Spleen (tissue), 11 donors: ENCODE measurements at regions not wholly inside any gene's neighbourhood (a gene's known extent, or its start where the extent isn't known, plus 50 kb on each side); places are given as distances from the start of the nearest gene placed in this dataset.

ENCODE experiments used
- DNase-seq: peaks from one replicate; pipeline ENCODE4 v3.0.0-alpha.2; 2020
- H3K27ac ChIP-seq, 8 donors: fragments of 200-600 bp; sonication (generic) in 7 of 8; 1 replicate in 4 of 8; 2 replicates in 4 of 8; pipeline versions ENCODE4 v1.5.0 to v1.8.0; 2016 to 2021; ENCODE audit warnings: inconsistent platforms in 4 of 8, mild to moderate bottlenecking in 4 of 8, moderate library complexity in 1 of 8
- H3K27me3 ChIP-seq, 7 donors: fragments of 200-600 bp; sonication (generic) in 6 of 7; replicated peaks in 1 of 7; 1 replicate in 4 of 7; 2 replicates in 3 of 7; pipeline versions ENCODE4 v1.5.0 to v1.8.0; 2016 to 2021; ENCODE audit warnings: inconsistent platforms in 3 of 7, mild to moderate bottlenecking in 1 of 7
- H3K36me3 ChIP-seq, 6 donors: fragments of 200-600 bp; sonication (generic) in 5 of 6; 1 replicate in 4 of 6; 2 replicates in 2 of 6; pipeline versions ENCODE4 v1.5.0 to v1.8.0; 2016 to 2021; ENCODE audit warnings: inconsistent platforms in 2 of 6
- H3K4me1 ChIP-seq, 6 donors: fragments of 200-600 bp; sonication (generic) in 5 of 6; 1 replicate in 3 of 6; 2 replicates in 3 of 6; pipeline versions ENCODE4 v1.5.0 to v1.8.0; 2016 to 2021; ENCODE audit warnings: inconsistent platforms in 3 of 6
- H3K4me3 ChIP-seq, 8 donors: fragments of 200-600 bp; sonication (generic) in 7 of 8; 1 replicate in 4 of 8; 2 replicates in 4 of 8; pipeline versions ENCODE4 v1.5.0 to v1.8.0; 2016 to 2021; ENCODE audit warnings: inconsistent platforms in 4 of 8, mild to moderate bottlenecking in 4 of 8, moderate library complexity in 2 of 8
- H3K9me3 ChIP-seq, 8 donors: fragments of 200-600 bp; sonication (generic) in 7 of 8; 1 replicate in 4 of 8; 2 replicates in 4 of 8; pipeline versions ENCODE4 v1.5.0 to v1.8.0; 2016 to 2021; ENCODE audit warnings: inconsistent platforms in 4 of 8
- CTCF ChIP-seq, 11 experiments: fragments of 200-600 bp in 7 of 11; fragments of 450-650 bp in 4 of 11; sonication (generic) in 4 of 11; IDR thresholded peaks in 8 of 11; conservative IDR thresholded peaks in 3 of 11; 1 replicate in 7 of 11; 2 replicates in 4 of 11; pipeline versions ENCODE4 v1.4.0 to v1.8.0; 2016 to 2021; ENCODE audit warnings: antibody characterized with exemption in 11 of 11, inconsistent platforms in 4 of 11, mild to moderate bottlenecking in 1 of 11
- POLR2A ChIP-seq, 3 donors: fragments of 450-650 bp; IDR thresholded peaks; one replicate each; pipeline ENCODE4 v1.5.1; 2017; ENCODE audit warnings: antibody characterized with exemption in 3 of 3, mild to moderate bottlenecking in 1 of 3
- POLR2AphosphoS5 ChIP-seq, 3 donors: sonication (generic); formaldehyde crosslinking; IDR thresholded peaks; one replicate each; pipeline ENCODE4 v1.5.1; 2017; ENCODE audit warnings: antibody characterized with exemption in 3 of 3
- WGBS, 5 donors: extraction: QIAGEN DNeasy Blood & Tissue Kit in 3 of 5; methylation state at CpG; one replicate each; pipeline versions ENCODE4 v1.1.5 to v1.1.7; 2013 to 2018; 5-methylcytosine and 5-hydroxymethylcytosine counted together
- intact Hi-C: fragments of 100-400 bp; cut with DNase I; formaldehyde crosslinking; loops from one replicate; pipeline ENCODE4 v1.15.0; 2023; ENCODE audit warnings: low total_unique reads
- donor health status: healthy with polysubstance abuse.
- donor health status: DM: no; HTN: no; CAD: no; lungs with moderate emphysema.
- donor health status: DM: no; HTN: no; CAD: no.
- donor health status: Bipolar disorder and iron deficiency.
- donor health status: healthy.
- donor health status: DM: no; HTN: no; CAD: no.
- donor health status: DM: yes; HTN: yes; CAD: no.

- no peak overlapping the region for H3K4me3 ChIP-seq
- no peaks in the 10 kb centered on the region for H3K36me3 ChIP-seq
- H3K27me3 ChIP-seq: no peaks in the 10 kb centered on the region
- H3K9me3 ChIP-seq: peaks cover 7 to 33% (median 30%) of the 10 kb centered on the region in 8 donors
- whole genome bisulfite sequencing, 5 donors: 68 to 80% (median 76%) methylated on average over 4 of the region's 4 CpGs
- no peak for TF ChIP-seq CTCF (IDR thresholded peaks at IDR 0.05 in 8 of 11, conservative IDR thresholded peaks at IDR 0.05 in 3 of 11)
- no peak for TF ChIP-seq POLR2A (IDR thresholded peaks at IDR 0.05)
- TF ChIP-seq POLR2AphosphoS5 (IDR thresholded peaks at IDR 0.05): no peak
- no peaks in the 10 kb centered on the region for H3K4me1 ChIP-seq
- DNase-seq: no peak
- no peak overlapping the region for H3K27ac ChIP-seq
- intact Hi-C loops: no loop called here
Observed at GRCh38 chr7:121504482-121504881, 108.4 kb upstream of the FAM3C start.

- WGBS, 5 donors: 87 to 100% (median 96%) methylated on average over 1 of the region's 1 CpG
- Histone ChIP-seq H3K4me3 (no peak overlapping the region), H3K27me3 (no peaks in the 10 kb centered on the region), H3K36me3 (no peaks in the 10 kb centered on the region), H3K4me1 (no peaks in the 10 kb centered on the region), H3K9me3 (peaks cover 7 to 33% (median 30%) of the 10 kb centered on the region in 8 donors), H3K27ac (no peak overlapping the region)
- TF ChIP-seq POLR2A (IDR thresholded peaks at IDR 0.05) (no peak), POLR2AphosphoS5 (IDR thresholded peaks at IDR 0.05) (no peak)
- DNase-seq: no peak
- intact Hi-C loops: no loop called here
Observed at GRCh38 chr7:121503730-121504129, 107.6 kb upstream of the FAM3C start.

- H3K4me3 ChIP-seq: no peak overlapping the region
- DNase-seq: no peak
- no peaks in the 10 kb centered on the region for H3K27me3 ChIP-seq
- no peaks in the 10 kb centered on the region for H3K4me1 ChIP-seq
- H3K9me3 ChIP-seq: peaks cover 7 to 33% (median 30%) of the 10 kb centered on the region in 8 donors
- no peaks in the 10 kb centered on the region for H3K36me3 ChIP-seq
- intact Hi-C loops: no loop called here
- TF ChIP-seq CTCF (IDR thresholded peaks at IDR 0.05 in 8 of 11, conservative IDR thresholded peaks at IDR 0.05 in 3 of 11) (no peak), POLR2A (IDR thresholded peaks at IDR 0.05) (no peak), POLR2AphosphoS5 (IDR thresholded peaks at IDR 0.05) (no peak)
- 54 to 82% (median 72%) methylated on average over 4 of the region's 4 CpGs for WGBS, 5 donors
- H3K27ac ChIP-seq: no peak overlapping the region
Observed at GRCh38 chr7:121503039-121503438, 106.9 kb upstream of the FAM3C start.

GRCh38 chr7:121501566-121501965, 105.5 kb upstream of the FAM3C start:
- Histone ChIP-seq H3K27me3 (no peaks in the 10 kb centered on the region), H3K9me3 (peaks cover 7 to 33% (median 28%) of the 10 kb centered on the region in 8 donors), H3K36me3 (no peaks in the 10 kb centered on the region), H3K4me3 (no peak overlapping the region), H3K4me1 (no peaks in the 10 kb centered on the region), H3K27ac (no peak overlapping the region)
- no peak for TF ChIP-seq POLR2AphosphoS5 (IDR thresholded peaks at IDR 0.05)
- intact Hi-C loops: no loop called here
- no peak for DNase-seq
- 68 to 76% (median 74%) methylated on average over 1 of the region's 1 CpG for WGBS, 5 donors

- WGBS, 5 donors: 69 to 98% (median 84%) methylated on average over 2 of the region's 2 CpGs
- Histone ChIP-seq H3K36me3 (no peaks in the 10 kb centered on the region), H3K9me3 (peaks cover 3 to 23% (median 17%) of the 10 kb centered on the region in 8 donors), H3K4me1 (no peaks in the 10 kb centered on the region), H3K27ac (no peak overlapping the region), H3K4me3 (no peak overlapping the region), H3K27me3 (no peaks in the 10 kb centered on the region)
- intact Hi-C loops: no loop called here
- no peak for TF ChIP-seq CTCF (IDR thresholded peaks at IDR 0.05 in 8 of 11, conservative IDR thresholded peaks at IDR 0.05 in 3 of 11)
- TF ChIP-seq POLR2AphosphoS5 (IDR thresholded peaks at IDR 0.05): no peak
- no peak for TF ChIP-seq POLR2A (IDR thresholded peaks at IDR 0.05)
- DNase-seq: no peak
Observed at GRCh38 chr7:121500360-121501058, 104.4 kb upstream of the FAM3C start.
